HepG2 (cell line): ENCODE measurements at regions not wholly inside any gene's neighbourhood (a gene's known extent, or its start where the extent isn't known, plus 50 kb on each side); places are given as distances from the start of the nearest gene placed in this dataset.

Experiments used
- ATAC-seq: fragments of 200-7000 bp; cut with Tn5 transposase; 3 replicates; pipeline ENCODE4 v1.9.1; 2020; ENCODE audit warnings: mild to moderate bottlenecking, moderate library complexity
- BruUV-seq: library from RNA; stranded (reverse); fragments of 400-500 nt; replicated peaks from 2 replicates; lab custom pipeline; 2021; lab: Mats Ljungman, UMichigan
- CTCF ChIA-PET: fragments of 300-600 bp; formaldehyde crosslinking; extraction: SDS; loops from one replicate; lab custom pipeline; 2021; ENCODE audit warnings: low total read pairs, inconsistent platforms, low intra/inter-chr PET ratio; lab: Yijun Ruan, JAX
- POLR2A ChIA-PET: fragments of 350-600 bp; sonication (Branson Sonifier 250); formaldehyde crosslinking; loops from one replicate; lab custom pipeline; 2020; ENCODE audit warnings: antibody characterized with exemption, inconsistent platforms; lab: Yijun Ruan, JAX
- DNase-seq: peaks from one replicate; pipeline ENCODE4 v3.0.0-alpha.2; 2015; ENCODE audit warnings: low spot score
- FAIRE-seq: peaks from 3 replicates; lab custom pipeline; 2011; peaks lifted over from hg19 to GRCh38; lab: Jason Lieb, UNC
- H2AFZ ChIP-seq: one replicate; pipeline ENCODE4 v1.6.1; 2011; ENCODE audit warnings: low read length, inconsistent platforms
- H3K27ac ChIP-seq: fragments of 300-600 bp; 3 replicates; pipeline ENCODE4 v1.8.0; 2011; ENCODE audit warnings: mixed run types, mild to moderate bottlenecking, mixed read lengths, low read length, inconsistent platforms; ENCODE audit not compliant: insufficient read depth; ENCODE audit errors: extremely low read length
- H3K27me3 ChIP-seq, 2 experiments: fragments of 200-600 bp in 1 of 2; 2 replicates in 1 of 2; 3 replicates in 1 of 2; pipeline versions ENCODE4 v1.6.0 to v1.8.0; 2011; ENCODE audit warnings: low read length in 2 of 2, mild to moderate bottlenecking in 2 of 2, moderate library complexity in 2 of 2, inconsistent platforms in 1 of 2; ENCODE audit not compliant: insufficient read depth in 2 of 2, control insufficient read depth in 1 of 2
- H3K36me3 ChIP-seq, 2 experiments: fragments of 200-600 bp in 1 of 2; replicated peaks in 1 of 2; 2 replicates in 1 of 2; 3 replicates in 1 of 2; pipeline versions ENCODE4 v1.5.1 to v1.8.0; 2011; ENCODE audit warnings: low read length in 2 of 2, inconsistent platforms in 1 of 2; ENCODE audit not compliant: insufficient read depth in 2 of 2, control insufficient read depth in 1 of 2
- H3K4me1 ChIP-seq: 2 replicates; pipeline ENCODE4 v1.5.1; 2012; ENCODE audit warnings: low read length, inconsistent platforms; ENCODE audit not compliant: insufficient read depth
- H3K4me2 ChIP-seq: 2 replicates; pipeline ENCODE4 v1.6.0; 2011; ENCODE audit warnings: low read depth, low read length, inconsistent platforms
- H3K4me3 ChIP-seq, 3 experiments: fragments of 200-600 bp in 1 of 3; sonication (generic), shearing (Covaris generic) in 1 of 3; replicated peaks in 1 of 3; 2 replicates each; pipeline ENCODE4 v1.5.1; 2011 to 2016; ENCODE audit warnings: low read length in 3 of 3, inconsistent platforms in 2 of 3, low read depth in 2 of 3, mild to moderate bottlenecking in 2 of 3, control low read depth in 1 of 3, mixed read lengths in 1 of 3; ENCODE audit not compliant: insufficient read depth in 1 of 3
- H3K79me2 ChIP-seq: one replicate; pipeline ENCODE4 v1.6.1; 2011; ENCODE audit warnings: low read length, inconsistent platforms; ENCODE audit not compliant: insufficient read depth
- H3K9ac ChIP-seq: 2 replicates; pipeline ENCODE4 v1.6.0; 2011; ENCODE audit warnings: mild to moderate bottlenecking, low read depth, low read length, inconsistent platforms; ENCODE audit not compliant: insufficient read depth
- H3K9me3 ChIP-seq: 2 replicates; pipeline ENCODE4 v1.5.1; 2012; ENCODE audit warnings: mild to moderate bottlenecking, low read length
- H4K20me1 ChIP-seq: 2 replicates; pipeline ENCODE4 v1.6.0; 2011; ENCODE audit warnings: inconsistent platforms, mild to moderate bottlenecking, low read length, moderate library complexity; ENCODE audit not compliant: insufficient read depth
- HNF4A ChIP-seq: sonication (generic); formaldehyde crosslinking; IDR thresholded peaks from 2 replicates; pipeline ENCODE4 v1.4.0; 2020; ENCODE audit warnings: missing genetic modification reagents
- HOXA9 ChIP-seq: sonication (generic); formaldehyde crosslinking; IDR thresholded peaks from 2 replicates; pipeline ENCODE4 v1.8.1; 2022; ENCODE audit warnings: missing genetic modification reagents, mild to moderate bottlenecking, moderate library complexity, borderline replicate concordance
- MIXL1 ChIP-seq: IDR thresholded peaks from 2 replicates; pipeline ENCODE4 v1.6.1; 2016
- SOX6 ChIP-seq, 2 experiments: fragments of 450-650 bp in 1 of 2; sonication (generic) in 1 of 2; formaldehyde crosslinking in 1 of 2; IDR thresholded peaks; 2 replicates each; pipeline versions ENCODE4 v1.4.0 to v1.6.1; 2017 to 2020; ENCODE audit warnings: antibody characterized with exemption in 1 of 2, mild to moderate bottlenecking in 1 of 2, missing genetic modification reagents in 1 of 2
- ZNF160 ChIP-seq: sonication (generic); formaldehyde crosslinking; IDR thresholded peaks from 2 replicates; pipeline ENCODE4 v1.8.0; 2022; ENCODE audit warnings: mild to moderate bottlenecking, inconsistent platforms, missing genetic modification reagents
- ZNF44 ChIP-seq: sonication (generic); formaldehyde crosslinking; IDR thresholded peaks from 2 replicates; pipeline ENCODE4 v1.5.1; 2020; ENCODE audit warnings: mild to moderate bottlenecking, missing genetic modification reagents
- ZNF615 ChIP-seq: sonication (generic); formaldehyde crosslinking; IDR thresholded peaks from 2 replicates; pipeline ENCODE4 v1.5.0; 2020; ENCODE audit warnings: mild to moderate bottlenecking, missing genetic modification reagents, borderline replicate concordance
- WGBS: methylation state at CpG from one replicate; pipeline ENCODE4 v1.1.6; 2017; ENCODE audit warnings: low lambda C conversion rate; 5-methylcytosine and 5-hydroxymethylcytosine counted together
- in situ Hi-C: cut with HindIII; loops from 2 replicates; pipeline ENCODE4 v1.10.0; 2017; ENCODE audit warnings: low pct_unique_long_range_greater_than_20kb; ENCODE audit not compliant: extremely low pct_ligation_motif_present
- intact Hi-C: fragments of 100-400 bp; cut with micrococcal nuclease; formaldehyde crosslinking; loops from one replicate; pipeline ENCODE4 v1.10.0; 2022; ENCODE audit not compliant: unreplicated experiment
- TF ChIP-seq, protein P1 (sequence below): sonication (generic); formaldehyde crosslinking; IDR thresholded peaks from 2 replicates; pipeline ENCODE4 v1.4.0; 2020; ENCODE audit warnings: missing genetic modification reagents
- TF ChIP-seq, protein P2 (sequence below): sonication (generic); formaldehyde crosslinking; IDR thresholded peaks from 2 replicates; pipeline ENCODE4 v1.4.0; 2020; ENCODE audit warnings: missing genetic modification reagents
- TF ChIP-seq, protein P3 (sequence below): sonication (generic); formaldehyde crosslinking; IDR thresholded peaks from 2 replicates; pipeline ENCODE4 v1.5.1; 2020; ENCODE audit warnings: missing genetic modification reagents, mild to moderate bottlenecking, borderline replicate concordance

DNA sequence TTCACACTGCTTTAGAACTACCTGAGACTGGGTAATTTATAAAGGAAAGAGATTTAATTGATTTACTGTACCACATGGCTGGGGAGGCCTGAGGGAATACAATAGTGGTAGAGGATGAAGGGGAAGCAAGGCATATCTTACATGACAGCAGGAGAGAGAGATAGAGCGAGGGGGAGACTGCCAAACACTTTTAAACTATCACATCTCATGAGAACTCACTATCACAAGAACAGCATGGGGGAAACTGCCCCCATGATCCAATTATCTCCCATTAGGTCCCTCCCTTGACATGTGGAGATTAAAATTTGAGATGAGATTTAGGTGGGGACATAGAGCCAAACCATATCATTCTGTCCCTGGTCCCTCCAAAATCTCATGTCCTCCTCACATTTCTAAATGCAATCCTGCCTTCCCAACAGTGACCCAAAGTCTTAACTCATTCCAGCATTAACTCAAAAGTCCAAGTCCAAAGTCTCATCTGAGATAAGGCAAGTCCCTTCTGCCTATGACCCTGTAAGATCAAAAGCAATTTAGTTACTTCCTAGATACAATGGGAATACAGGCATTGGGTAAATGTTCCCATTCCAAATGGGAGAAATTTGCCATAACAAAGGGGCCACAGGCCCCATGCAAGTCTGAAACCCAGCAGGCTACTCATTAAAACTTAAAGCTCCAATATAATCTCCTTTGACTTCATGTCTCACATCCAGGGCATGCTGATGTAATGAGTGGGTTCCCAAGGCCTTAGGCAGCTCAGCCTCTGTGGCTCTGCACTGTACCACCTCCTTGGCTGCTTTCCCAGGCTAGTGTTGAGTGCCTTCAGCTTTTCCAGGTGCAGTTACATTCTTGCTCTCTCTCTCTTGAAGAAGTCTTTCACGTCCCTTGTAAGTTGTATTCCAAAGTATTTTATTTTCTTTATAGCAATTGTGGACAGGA is 481.7 kb upstream of the TGFBR2 start:
- intact Hi-C loops: no loop called here
- Histone ChIP-seq H3K4me2 (no peak overlapping the region), H3K27ac (no peak overlapping the region), H3K27me3 (no peaks in the 10 kb centered on the region), H3K9me3 (no peaks in the 10 kb centered on the region), H4K20me1 (no peaks in the 10 kb centered on the region), H3K36me3 (no peaks in the 10 kb centered on the region), H2AFZ (no peak overlapping the region), H3K79me2 (no peaks in the 10 kb centered on the region), H3K4me1 (peaks cover 44% of the 10 kb centered on the region), H3K9ac (no peak overlapping the region), H3K4me3 (no peak overlapping the region)
- TF ChIP-seq SOX6 (IDR thresholded peaks at IDR 0.05) (no peak), SOX6 (CRISPR knock-in tag; IDR thresholded peaks at IDR 0.05) (0 out of 2 replicates have a peak, but pooled peaks have one; percentile 12), ZNF615 (CRISPR knock-in tag) (no peak), MIXL1 (CRISPR knock-in tag) (no peak), ZNF160 (CRISPR knock-in tag) (no peak), HNF4A (CRISPR knock-in tag) (peak; percentile 55), HOXA9 (no peak), ZNF44 (CRISPR knock-in tag) (no peak)
- TF ChIP-seq, protein P1, sequence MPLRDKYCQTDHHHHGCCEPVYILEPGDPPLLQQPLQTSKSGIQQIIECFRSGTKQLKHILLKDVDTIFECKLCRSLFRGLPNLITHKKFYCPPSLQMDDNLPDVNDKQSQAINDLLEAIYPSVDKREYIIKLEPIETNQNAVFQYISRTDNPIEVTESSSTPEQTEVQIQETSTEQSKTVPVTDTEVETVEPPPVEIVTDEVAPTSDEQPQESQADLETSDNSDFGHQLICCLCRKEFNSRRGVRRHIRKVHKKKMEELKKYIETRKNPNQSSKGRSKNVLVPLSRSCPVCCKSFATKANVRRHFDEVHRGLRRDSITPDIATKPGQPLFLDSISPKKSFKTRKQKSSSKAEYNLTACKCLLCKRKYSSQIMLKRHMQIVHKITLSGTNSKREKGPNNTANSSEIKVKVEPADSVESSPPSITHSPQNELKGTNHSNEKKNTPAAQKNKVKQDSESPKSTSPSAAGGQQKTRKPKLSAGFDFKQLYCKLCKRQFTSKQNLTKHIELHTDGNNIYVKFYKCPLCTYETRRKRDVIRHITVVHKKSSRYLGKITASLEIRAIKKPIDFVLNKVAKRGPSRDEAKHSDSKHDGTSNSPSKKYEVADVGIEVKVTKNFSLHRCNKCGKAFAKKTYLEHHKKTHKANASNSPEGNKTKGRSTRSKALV (CRISPR knock-in tag): no peak
- TF ChIP-seq, protein P2, sequence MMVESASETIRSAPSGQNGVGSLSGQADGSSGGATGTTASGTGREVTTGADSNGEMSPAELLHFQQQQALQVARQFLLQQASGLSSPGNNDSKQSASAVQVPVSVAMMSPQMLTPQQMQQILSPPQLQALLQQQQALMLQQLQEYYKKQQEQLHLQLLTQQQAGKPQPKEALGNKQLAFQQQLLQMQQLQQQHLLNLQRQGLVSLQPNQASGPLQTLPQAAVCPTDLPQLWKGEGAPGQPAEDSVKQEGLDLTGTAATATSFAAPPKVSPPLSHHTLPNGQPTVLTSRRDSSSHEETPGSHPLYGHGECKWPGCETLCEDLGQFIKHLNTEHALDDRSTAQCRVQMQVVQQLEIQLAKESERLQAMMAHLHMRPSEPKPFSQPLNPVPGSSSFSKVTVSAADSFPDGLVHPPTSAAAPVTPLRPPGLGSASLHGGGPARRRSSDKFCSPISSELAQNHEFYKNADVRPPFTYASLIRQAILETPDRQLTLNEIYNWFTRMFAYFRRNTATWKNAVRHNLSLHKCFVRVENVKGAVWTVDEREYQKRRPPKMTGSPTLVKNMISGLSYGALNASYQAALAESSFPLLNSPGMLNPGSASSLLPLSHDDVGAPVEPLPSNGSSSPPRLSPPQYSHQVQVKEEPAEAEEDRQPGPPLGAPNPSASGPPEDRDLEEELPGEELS: no peak
- TF ChIP-seq, protein P3, sequence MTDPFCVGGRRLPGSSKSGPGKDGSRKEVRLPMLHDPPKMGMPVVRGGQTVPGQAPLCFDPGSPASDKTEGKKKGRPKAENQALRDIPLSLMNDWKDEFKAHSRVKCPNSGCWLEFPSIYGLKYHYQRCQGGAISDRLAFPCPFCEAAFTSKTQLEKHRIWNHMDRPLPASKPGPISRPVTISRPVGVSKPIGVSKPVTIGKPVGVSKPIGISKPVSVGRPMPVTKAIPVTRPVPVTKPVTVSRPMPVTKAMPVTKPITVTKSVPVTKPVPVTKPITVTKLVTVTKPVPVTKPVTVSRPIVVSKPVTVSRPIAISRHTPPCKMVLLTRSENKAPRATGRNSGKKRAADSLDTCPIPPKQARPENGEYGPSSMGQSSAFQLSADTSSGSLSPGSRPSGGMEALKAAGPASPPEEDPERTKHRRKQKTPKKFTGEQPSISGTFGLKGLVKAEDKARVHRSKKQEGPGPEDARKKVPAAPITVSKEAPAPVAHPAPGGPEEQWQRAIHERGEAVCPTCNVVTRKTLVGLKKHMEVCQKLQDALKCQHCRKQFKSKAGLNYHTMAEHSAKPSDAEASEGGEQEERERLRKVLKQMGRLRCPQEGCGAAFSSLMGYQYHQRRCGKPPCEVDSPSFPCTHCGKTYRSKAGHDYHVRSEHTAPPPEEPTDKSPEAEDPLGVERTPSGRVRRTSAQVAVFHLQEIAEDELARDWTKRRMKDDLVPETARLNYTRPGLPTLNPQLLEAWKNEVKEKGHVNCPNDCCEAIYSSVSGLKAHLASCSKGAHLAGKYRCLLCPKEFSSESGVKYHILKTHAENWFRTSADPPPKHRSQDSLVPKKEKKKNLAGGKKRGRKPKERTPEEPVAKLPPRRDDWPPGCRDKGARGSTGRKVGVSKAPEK (CRISPR knock-in tag): no peak
- ATAC-seq: peak; percentile 56; the same call in 2 of the 3 replicates
- BruUV-seq: no TSS peak
- FAIRE-seq: no peak
- ChIA-PET POLR2A (no interaction called here), CTCF (no interaction called here)
- in situ Hi-C loops: no loop called here
- WGBS: 39% methylated on average over 2 of the region's 2 CpGs
- no peak for DNase-seq
